HG03066 (cell line): ENCODE measurements at regions not wholly inside any gene's neighbourhood (a gene's known extent, or its start where the extent isn't known, plus 50 kb on each side); places are given as distances from the start of the nearest gene placed in this dataset.

ENCODE experiments used
- ATAC-seq: cut with Tn5 transposase; IDR thresholded peaks from one replicate; pipeline ENCODE4 v1.9.1; 2021; ENCODE audit warnings: low read depth; ENCODE audit not compliant: unreplicated experiment

- ATAC-seq, result no peak
Measured at GRCh38 chr10:92789786-92790185, 58.5 kb upstream of the EXOC6 start.

- ATAC-seq, result no peak
Measured at GRCh38 chr10:92790440-92790839, 57.9 kb upstream of the EXOC6 start.

GRCh38 chr10:92792661-92793060 lies 55.7 kb upstream of the EXOC6 start:
- no peak for ATAC-seq
